ENCODE measurements at regions not wholly inside any gene's neighbourhood (a gene's known extent, or its start where the extent isn't known, plus 50 kb on each side); places are given as distances from the start of the nearest gene placed in this dataset.

GRCh38 chr11:15577519-15577918 is 462.8 kb downstream of the INSC start:
- H3K4me1 Mint-ChIP-seq (ENCODE audit: low read depth) = no peaks in the 10 kb centered on the region
- no peak overlapping the region for H3K27ac Mint-ChIP-seq
- H3K9me3 Mint-ChIP-seq = peaks cover 53% of the 10 kb centered on the region
- H3K27me3 Mint-ChIP-seq (ENCODE audit: insufficient read depth) = peaks cover 3% of the 10 kb centered on the region; the same call in 1 of the 2 replicates
- no peak overlapping the region for H3K4me3 Mint-ChIP-seq
- no peak for DNase-seq
- no peak for TF ChIP-seq CTCF (IDR thresholded peaks at IDR 0.05)
- peaks cover 5% of the 10 kb centered on the region; the same call in 1 of the 2 replicates for H3K36me3 Mint-ChIP-seq (ENCODE audit: low read depth)

- H3K9me3 Mint-ChIP-seq = peaks cover 56% of the 10 kb centered on the region
- H3K4me3 Mint-ChIP-seq = no peak overlapping the region
- no peak for DNase-seq
- H3K4me1 Mint-ChIP-seq (ENCODE audit: low read depth) = no peaks in the 10 kb centered on the region
- H3K36me3 Mint-ChIP-seq (ENCODE audit: low read depth) = peaks cover 5% of the 10 kb centered on the region; the same call in 1 of the 2 replicates
- H3K27me3 Mint-ChIP-seq (ENCODE audit: insufficient read depth) = peaks cover 3% of the 10 kb centered on the region; the same call in 1 of the 2 replicates
- TF ChIP-seq CTCF (IDR thresholded peaks at IDR 0.05) = no peak
- no peak overlapping the region for H3K27ac Mint-ChIP-seq
Observed at GRCh38 chr11:15579287-15580001, 464.7 kb downstream of the INSC start.

GRCh38 chr11:15580056-15580774 is 465.5 kb downstream of the INSC start:
- Mint-ChIP-seq H3K27ac (no peak overlapping the region), H3K4me1 (ENCODE audit: low read depth) (no peaks in the 10 kb centered on the region), H3K4me3 (no peak overlapping the region), H3K27me3 (ENCODE audit: insufficient read depth) (peaks cover 3% of the 10 kb centered on the region; the same call in 1 of the 2 replicates), H3K36me3 (ENCODE audit: low read depth) (peaks cover 5% of the 10 kb centered on the region; the same call in 1 of the 2 replicates), H3K9me3 (peaks cover 50% of the 10 kb centered on the region)
- no peak for TF ChIP-seq CTCF (IDR thresholded peaks at IDR 0.05)
- no peak for DNase-seq

- no peak for DNase-seq
- Mint-ChIP-seq H3K36me3 (ENCODE audit: low read depth) (peaks cover 5% of the 10 kb centered on the region; the same call in 1 of the 2 replicates), H3K27me3 (ENCODE audit: insufficient read depth) (peaks cover 3% of the 10 kb centered on the region; the same call in 1 of the 2 replicates), H3K4me3 (no peak overlapping the region), H3K4me1 (ENCODE audit: low read depth) (no peaks in the 10 kb centered on the region), H3K9me3 (peaks cover 50% of the 10 kb centered on the region), H3K27ac (no peak overlapping the region)
- no peak for TF ChIP-seq CTCF (IDR thresholded peaks at IDR 0.05)
Observed at GRCh38 chr11:15580775-15581095, 466.0 kb downstream of the INSC start.

- no peak overlapping the region for H3K4me3 Mint-ChIP-seq
- H3K9me3 Mint-ChIP-seq = peaks cover 51% of the 10 kb centered on the region
- H3K4me1 Mint-ChIP-seq (ENCODE audit: low read depth) = no peaks in the 10 kb centered on the region
- DNase-seq = no peak
- peaks cover 2% of the 10 kb centered on the region; the same call in 1 of the 2 replicates for H3K36me3 Mint-ChIP-seq (ENCODE audit: low read depth)
- TF ChIP-seq CTCF (IDR thresholded peaks at IDR 0.05) = no peak
- peaks cover 3% of the 10 kb centered on the region; the same call in 1 of the 2 replicates for H3K27me3 Mint-ChIP-seq (ENCODE audit: insufficient read depth)
- H3K27ac Mint-ChIP-seq = no peak overlapping the region
Observed at GRCh38 chr11:15584158-15584557, 469.4 kb downstream of the INSC start.

All from HFFc6 (cell line).